ENCODE measurements at regions not wholly inside any gene's neighbourhood (a gene's known extent, or its start where the extent isn't known, plus 50 kb on each side); places are given as distances from the start of the nearest gene placed in this dataset.
"Not testable (repeated sequence)": the region's sequence is repeated elsewhere in the genome, so short reads cannot be mapped to it uniquely, and the experiment has no call there.

DNA sequence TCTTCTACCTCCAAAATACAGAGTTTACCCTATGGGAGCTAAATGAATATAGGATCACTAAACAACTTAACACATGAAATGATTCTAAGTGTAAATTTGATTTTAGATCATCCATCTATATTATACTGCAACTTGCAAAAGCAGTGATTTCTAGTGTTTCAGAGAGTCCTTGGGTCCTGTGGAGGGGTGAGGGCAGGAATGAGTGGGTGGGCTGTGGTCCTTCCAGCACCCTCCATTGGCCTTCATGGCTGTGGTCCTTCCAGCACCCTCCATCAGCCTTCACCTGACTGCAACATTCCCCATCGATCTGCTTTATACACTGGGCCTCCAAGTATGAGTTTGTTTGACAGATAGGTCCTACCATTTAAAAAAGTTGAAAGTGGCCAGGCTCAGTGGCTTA is 70.5 kb downstream of the TTC6 start:
- no peak overlapping the region for H3K4me3 ChIP-seq (ENCODE audit: low read depth, low read length)

DNA sequence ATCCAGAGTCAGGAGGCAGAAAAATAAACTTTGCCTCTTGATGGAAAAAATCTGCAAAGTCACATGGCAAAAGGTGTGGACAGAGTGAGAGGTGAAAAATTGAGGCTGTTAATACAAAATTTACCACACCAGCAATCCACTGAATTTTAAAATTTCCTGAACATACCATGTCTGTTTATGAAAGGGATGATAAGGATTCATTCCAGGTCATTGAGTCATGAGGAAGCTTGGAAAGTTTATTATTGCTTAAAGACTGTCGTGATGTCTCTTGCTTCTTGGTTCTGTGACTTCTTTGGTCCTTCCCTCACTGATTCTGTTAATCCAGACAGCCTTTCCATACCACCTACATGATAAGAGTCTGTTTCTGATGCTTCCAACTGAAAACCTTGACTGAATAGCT is 73.2 kb downstream of the TTC6 start:
- no peak for DNase-seq (ENCODE audit: low read depth)
- no peak for TF ChIP-seq CTCF (IDR thresholded peaks at IDR 0.05; ENCODE audit: control insufficient read depth, extremely low read depth, insufficient read depth)
- H3K4me3 ChIP-seq (ENCODE audit: low read depth, low read length) = no peak overlapping the region

More for the DNA sequence above, 70.5 kb downstream of the TTC6 start:
- no peak for TF ChIP-seq CTCF (IDR thresholded peaks at IDR 0.05; ENCODE audit: control insufficient read depth, extremely low read depth, insufficient read depth)
- no peak for DNase-seq (ENCODE audit: low read depth)

DNA sequence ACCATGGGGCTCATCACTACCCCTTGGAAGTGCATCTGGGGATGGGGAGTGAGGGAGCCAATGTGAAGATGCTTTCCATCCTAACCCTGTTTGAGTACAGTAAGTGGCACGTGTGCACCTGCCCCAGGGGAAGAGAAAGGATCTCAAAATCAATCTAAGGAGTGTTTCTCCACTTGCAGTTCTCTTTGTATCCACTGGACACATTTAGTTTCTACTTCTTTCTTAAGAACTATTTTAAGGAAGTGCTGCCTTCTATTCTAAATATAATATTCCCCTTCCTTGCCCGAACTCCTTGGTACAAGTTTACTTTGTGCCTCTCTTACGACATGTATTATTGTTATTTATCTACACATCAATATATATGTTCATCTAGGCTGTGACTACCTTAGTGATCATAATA is 73.8 kb downstream of the TTC6 start:
- no peak overlapping the region for H3K4me3 ChIP-seq (ENCODE audit: low read depth, low read length)
- no peak for TF ChIP-seq CTCF (IDR thresholded peaks at IDR 0.05; ENCODE audit: control insufficient read depth, extremely low read depth, insufficient read depth)
- no peak for DNase-seq (ENCODE audit: low read depth)

DNA sequence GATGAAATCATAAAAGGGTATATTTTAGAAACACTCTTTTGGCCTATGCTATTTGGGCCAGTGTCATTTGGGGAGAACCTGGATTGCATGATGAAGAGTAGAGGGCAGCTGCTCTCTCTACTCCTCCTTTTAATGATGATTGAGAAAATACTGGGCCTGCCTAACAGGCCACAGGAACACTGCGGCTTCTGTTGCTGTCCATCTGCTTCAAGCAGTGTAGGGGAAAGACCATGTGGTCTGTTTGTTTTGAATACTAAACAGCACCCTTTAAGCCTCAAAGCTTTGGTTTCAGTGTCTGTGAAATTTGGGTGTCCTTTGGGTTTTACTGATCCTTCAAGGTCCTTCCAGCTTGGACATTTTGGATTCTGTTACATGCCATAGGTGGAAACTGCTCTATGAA is 78.0 kb downstream of the TTC6 start:
- TF ChIP-seq CTCF (IDR thresholded peaks at IDR 0.05; ENCODE audit: control insufficient read depth, extremely low read depth, insufficient read depth) = no peak
- H3K4me3 ChIP-seq (ENCODE audit: low read depth, low read length) = no peak overlapping the region
- DNase-seq (ENCODE audit: low read depth) = no peak

DNA sequence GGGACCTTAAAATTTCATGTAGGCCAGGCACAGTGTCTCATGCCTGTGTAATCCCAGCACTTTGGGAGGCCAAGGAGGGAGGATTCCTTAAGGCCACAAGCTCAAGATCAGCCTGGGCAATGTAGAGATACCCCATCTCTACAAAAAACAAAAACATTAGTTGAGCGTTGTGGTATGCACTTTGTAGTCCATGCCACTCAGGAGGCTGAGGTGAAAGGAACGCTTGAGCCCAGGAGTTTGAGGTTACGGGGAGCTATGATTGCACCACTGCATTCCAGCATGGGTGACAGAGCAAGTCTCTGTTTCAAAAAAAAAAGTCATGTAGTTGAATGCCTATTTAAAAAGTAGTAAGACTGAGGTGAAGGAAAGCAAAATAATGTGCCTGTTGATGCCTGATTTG is 83.5 kb downstream of the TTC6 start:
- no peak for DNase-seq (ENCODE audit: low read depth)
- TF ChIP-seq CTCF (IDR thresholded peaks at IDR 0.05; ENCODE audit: control insufficient read depth, extremely low read depth, insufficient read depth) = no peak
- H3K4me3 ChIP-seq (ENCODE audit: low read depth, low read length) = no peak overlapping the region

DNA sequence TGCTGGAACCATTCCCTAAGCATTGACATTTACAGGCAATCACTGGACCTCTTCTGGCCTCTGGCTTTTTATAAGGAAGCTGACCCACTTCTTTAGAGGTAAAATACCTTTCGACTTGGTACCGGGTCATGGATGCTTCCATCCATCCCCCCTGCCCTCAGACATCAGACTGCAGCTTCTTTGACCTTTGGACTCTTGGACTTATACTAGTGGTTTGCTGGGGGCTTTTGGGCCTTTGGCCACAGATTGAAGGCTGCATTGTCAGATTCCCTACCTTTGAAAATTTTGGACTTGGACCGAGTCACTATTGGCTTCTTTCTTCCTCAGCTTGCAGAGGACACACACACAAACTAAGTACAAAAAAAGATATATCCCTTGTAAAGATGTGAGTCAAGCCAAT is 86.1 kb downstream of the TTC6 start:
- TF ChIP-seq CTCF (IDR thresholded peaks at IDR 0.05; ENCODE audit: control insufficient read depth, extremely low read depth, insufficient read depth) = no peak
- no peak overlapping the region for H3K4me3 ChIP-seq (ENCODE audit: low read depth, low read length)
- no peak for DNase-seq (ENCODE audit: low read depth)

DNA sequence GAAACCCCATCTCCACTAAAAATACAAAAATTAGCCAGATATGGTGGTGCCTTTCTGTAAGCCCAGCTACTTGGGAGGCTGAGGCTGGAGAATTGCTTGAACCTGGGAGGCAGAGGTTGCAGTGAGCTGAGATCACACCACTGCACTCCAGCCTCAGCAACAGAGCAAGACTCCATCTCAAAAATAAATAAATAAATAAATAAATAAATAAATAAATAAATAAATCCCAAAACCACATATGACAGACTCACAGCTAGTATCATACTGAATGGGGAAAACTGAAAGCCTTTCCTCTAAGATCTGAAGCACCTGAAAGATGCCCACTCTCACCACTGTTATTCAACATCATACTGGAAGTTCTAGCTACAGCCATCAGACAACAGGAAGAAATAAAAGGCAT is 97.3 kb downstream of the TTC6 start:
- not testable (repeated sequence) for H3K4me3 ChIP-seq (ENCODE audit: low read depth, low read length); DNase-seq (ENCODE audit: low read depth)

GRCh38 chr14:37693420-37693819 is 98.0 kb downstream of the TTC6 start:
- DNase-seq (ENCODE audit: low read depth); H3K4me3 ChIP-seq (ENCODE audit: low read depth, low read length): not testable (repeated sequence)
